ENCODE measurements at regions not wholly inside any gene's neighbourhood (a gene's known extent, or its start where the extent isn't known, plus 50 kb on each side); places are given as distances from the start of the nearest gene placed in this dataset.
A peak's percentile ranks its signal among the peaks of the same experiment; 100 is the strongest.

DNA sequence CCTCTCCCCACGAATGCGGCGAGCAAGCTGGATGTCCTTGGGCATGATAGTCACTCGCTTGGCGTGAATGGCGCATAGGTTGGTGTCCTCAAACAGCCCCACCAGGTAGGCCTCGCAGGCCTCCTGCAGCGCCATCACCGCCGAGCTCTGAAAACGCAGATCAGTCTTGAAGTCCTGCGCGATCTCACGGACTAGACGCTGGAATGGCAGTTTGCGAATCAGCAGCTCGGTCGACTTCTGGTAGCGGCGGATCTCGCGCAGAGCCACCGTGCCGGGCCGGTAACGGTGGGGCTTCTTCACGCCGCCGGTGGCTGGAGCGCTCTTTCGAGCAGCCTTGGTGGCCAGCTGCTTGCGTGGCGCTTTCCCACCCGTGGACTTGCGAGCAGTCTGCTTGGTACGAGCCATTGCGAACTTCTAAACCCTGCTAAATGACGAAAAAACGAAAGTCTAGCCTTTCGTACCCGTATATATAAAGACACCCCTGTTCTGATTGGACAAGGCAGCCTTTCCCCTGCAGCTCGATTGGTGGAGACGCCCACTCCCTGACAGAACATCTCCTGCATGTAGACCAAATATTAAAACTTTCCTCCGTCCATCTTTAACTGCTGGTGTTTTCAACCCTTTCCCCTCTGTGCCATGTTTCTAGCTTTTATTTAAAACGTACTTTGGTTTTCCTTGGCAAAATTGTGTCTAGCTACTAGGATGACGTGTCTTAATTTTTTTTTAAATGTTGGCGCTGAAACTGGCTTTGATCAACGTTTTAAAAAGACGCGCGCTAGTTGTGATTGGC lies 109.8 kb downstream of the HFE start:
- TF ChIP-seq, protein P1, sequence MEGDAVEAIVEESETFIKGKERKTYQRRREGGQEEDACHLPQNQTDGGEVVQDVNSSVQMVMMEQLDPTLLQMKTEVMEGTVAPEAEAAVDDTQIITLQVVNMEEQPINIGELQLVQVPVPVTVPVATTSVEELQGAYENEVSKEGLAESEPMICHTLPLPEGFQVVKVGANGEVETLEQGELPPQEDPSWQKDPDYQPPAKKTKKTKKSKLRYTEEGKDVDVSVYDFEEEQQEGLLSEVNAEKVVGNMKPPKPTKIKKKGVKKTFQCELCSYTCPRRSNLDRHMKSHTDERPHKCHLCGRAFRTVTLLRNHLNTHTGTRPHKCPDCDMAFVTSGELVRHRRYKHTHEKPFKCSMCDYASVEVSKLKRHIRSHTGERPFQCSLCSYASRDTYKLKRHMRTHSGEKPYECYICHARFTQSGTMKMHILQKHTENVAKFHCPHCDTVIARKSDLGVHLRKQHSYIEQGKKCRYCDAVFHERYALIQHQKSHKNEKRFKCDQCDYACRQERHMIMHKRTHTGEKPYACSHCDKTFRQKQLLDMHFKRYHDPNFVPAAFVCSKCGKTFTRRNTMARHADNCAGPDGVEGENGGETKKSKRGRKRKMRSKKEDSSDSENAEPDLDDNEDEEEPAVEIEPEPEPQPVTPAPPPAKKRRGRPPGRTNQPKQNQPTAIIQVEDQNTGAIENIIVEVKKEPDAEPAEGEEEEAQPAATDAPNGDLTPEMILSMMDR (IDR thresholded peaks at IDR 0.05): no peak
- Histone ChIP-seq H3K9me3 (no peaks in the 10 kb centered on the region), H3K36me3 (ENCODE audit: insufficient read depth in 1 of 2, low read depth in 1 of 2) (no peaks in the 10 kb centered on the region), H3K4me3 (peak overlapping the region; percentile 67), H3K27ac (peak overlapping the region; percentile 76), H3K4me1 (peaks cover 8% of the 10 kb centered on the region), H3K27me3 (ENCODE audit: insufficient read depth in 3 of 3, low read length in 2 of 3) (peaks cover 0 to 94% (median 32%) of the 10 kb centered on the region in 3 donors)
- 3 to 4% (median 4%) methylated on average over 51 of the region's 51 CpGs for WGBS, 3 donors
- intact Hi-C loops (cut with DNase I): loop anchor here in 1 of 2 donors (5.0 kb wide), 2 partner anchors 35 to 75 kb away; a partner anchor contains a TSS
- peak; percentile 55 to 66 for DNase-seq
- peak; percentile 31 to 63 (median 48) for ATAC-seq

DNA sequence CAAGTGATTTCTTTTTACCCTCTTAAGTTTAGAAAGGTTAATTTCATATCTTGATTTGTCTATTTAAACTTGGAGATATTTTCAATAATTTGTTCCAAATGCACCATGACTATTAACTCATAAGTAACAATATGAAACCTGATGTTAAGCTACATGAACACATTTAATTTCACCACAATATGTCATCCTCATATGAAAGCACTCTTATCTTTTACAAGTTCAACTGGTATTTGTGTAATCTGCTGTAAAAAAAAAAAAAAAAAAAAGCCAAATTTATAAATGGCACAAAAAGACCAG lies 110.4 kb downstream of the HFE start:
- Histone ChIP-seq H3K9me3 (no peaks in the 10 kb centered on the region), H3K4me1 (peaks cover 8% of the 10 kb centered on the region), H3K27me3 (ENCODE audit: insufficient read depth in 3 of 3, low read length in 2 of 3) (peaks cover 0 to 96% (median 32%) of the 10 kb centered on the region in 3 donors), H3K36me3 (ENCODE audit: insufficient read depth in 1 of 2, low read depth in 1 of 2) (no peaks in the 10 kb centered on the region), H3K27ac (peak overlapping the region; percentile 80), H3K4me3 (peak overlapping the region; percentile 67)
- DNase-seq (no peak), ATAC-seq (no peak)
- intact Hi-C loops (cut with DNase I): loop anchor here in 1 of 2 donors (5.0 kb wide), 2 partner anchors 35 to 75 kb away; a partner anchor contains a TSS
- TF ChIP-seq, protein P1 (IDR thresholded peaks at IDR 0.05): no peak

DNA sequence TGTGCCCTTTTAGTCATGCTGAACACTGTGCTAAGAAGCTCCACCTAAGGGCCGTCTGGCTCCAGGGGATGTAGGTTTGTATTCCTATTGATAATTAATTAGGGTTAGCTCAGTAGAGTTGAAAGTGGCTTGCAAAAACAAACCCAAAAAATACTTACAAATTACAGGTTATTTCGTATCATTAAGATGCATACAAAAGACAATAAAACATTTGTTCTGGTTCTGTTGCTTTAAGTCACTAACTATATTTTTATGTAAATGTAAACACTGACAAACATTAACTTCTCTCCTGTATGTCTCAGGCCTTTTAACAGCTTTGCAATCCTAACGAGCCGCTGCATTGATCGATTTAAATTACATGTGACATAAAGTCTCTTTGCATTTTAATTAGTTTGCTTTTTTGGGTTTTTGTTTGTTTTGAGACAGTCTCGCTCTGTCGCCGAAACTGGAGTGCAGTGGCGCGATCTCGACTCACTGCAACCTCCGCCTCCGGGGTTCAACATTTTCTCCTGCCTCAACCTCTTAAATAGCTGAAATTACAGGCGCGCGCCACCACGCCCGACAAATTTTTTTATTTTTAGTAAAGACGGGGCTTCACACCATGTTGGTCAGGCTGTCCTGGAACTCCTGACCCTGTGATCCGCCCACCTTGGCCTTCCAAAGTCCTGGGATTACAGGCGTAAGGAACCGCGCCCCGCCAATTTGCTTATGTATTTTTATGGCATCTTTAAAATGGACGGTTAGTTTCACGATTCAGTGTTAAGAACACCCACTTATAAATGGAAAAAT lies 110.9 kb downstream of the HFE start:
- H3K9me3 ChIP-seq: no peaks in the 10 kb centered on the region
- H3K36me3 ChIP-seq (ENCODE audit: insufficient read depth in 1 of 2, low read depth in 1 of 2): no peaks in the 10 kb centered on the region
- peaks cover 0 to 96% (median 32%) of the 10 kb centered on the region in 3 donors for H3K27me3 ChIP-seq (ENCODE audit: insufficient read depth in 3 of 3, low read length in 2 of 3)
- WGBS, 3 donors: 18% methylated on average over 26 of the region's 26 CpGs
- peak overlapping the region; percentile 67 for H3K4me3 ChIP-seq
- no peak for DNase-seq
- no peak for ATAC-seq
- intact Hi-C loops (cut with DNase I): loop anchor here in 1 of 2 donors (5.0 kb wide), 2 partner anchors 34 to 74 kb away; a partner anchor contains a TSS
- peaks cover 8% of the 10 kb centered on the region for H3K4me1 ChIP-seq
- TF ChIP-seq, protein P1 (IDR thresholded peaks at IDR 0.05): no peak
- H3K27ac ChIP-seq: peak overlapping the region; percentile 80

DNA sequence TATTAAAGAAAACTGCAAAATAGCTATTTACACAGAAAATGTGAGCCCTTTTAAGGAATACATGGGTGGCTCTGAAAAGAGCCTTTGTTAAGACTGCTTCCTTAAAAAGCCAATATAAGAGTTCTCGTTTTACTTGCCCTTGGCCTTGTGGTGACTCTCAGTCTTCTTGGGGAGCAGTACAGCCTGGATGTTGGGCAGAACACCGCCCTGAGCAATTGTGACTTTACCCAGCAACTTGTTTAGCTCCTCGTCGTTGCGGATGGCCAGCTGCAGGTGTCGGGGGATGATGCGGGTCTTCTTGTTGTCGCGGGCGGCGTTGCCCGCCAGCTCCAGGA lies 111.5 kb downstream of the HFE start:
- Histone ChIP-seq H3K9me3 (no peaks in the 10 kb centered on the region), H3K27ac (peak overlapping the region; percentile 80), H3K4me1 (peaks cover 8% of the 10 kb centered on the region), H3K27me3 (ENCODE audit: insufficient read depth in 3 of 3, low read length in 2 of 3) (peaks cover 0 to 96% (median 33%) of the 10 kb centered on the region in 3 donors), H3K36me3 (ENCODE audit: insufficient read depth in 1 of 2, low read depth in 1 of 2) (no peaks in the 10 kb centered on the region), H3K4me3 (peak overlapping the region; percentile 67)
- WGBS, 3 donors: 4 to 5% (median 4%) methylated on average over 12 of the region's 12 CpGs
- intact Hi-C loops (cut with DNase I): loop anchor here in 1 of 2 donors (5.0 kb wide), 2 partner anchors 34 to 74 kb away; a partner anchor contains a TSS
- TF ChIP-seq, protein P1 (IDR thresholded peaks at IDR 0.05): no peak
- ATAC-seq: peak in 1 of 4 donors; percentile 16
- DNase-seq: no peak

Data from psoas muscle (tissue), 7 donors.